SKM-1 treated with dmso at 0.1 percent for 144 hours (cell line): ENCODE measurements at regions not wholly inside any gene's neighbourhood (a gene's known extent, or its start where the extent isn't known, plus 50 kb on each side); places are given as distances from the start of the nearest gene placed in this dataset.

Experiments used
- DNase-seq: peaks from one replicate; lab custom pipeline; 2025; ENCODE audit not compliant: unreplicated experiment; lab: John Stamatoyannopoulos, UW

GRCh38 chr1:234554218-234554697, 55.7 kb downstream of the IRF2BP2 start:
- DNase-seq = no peak

DNA sequence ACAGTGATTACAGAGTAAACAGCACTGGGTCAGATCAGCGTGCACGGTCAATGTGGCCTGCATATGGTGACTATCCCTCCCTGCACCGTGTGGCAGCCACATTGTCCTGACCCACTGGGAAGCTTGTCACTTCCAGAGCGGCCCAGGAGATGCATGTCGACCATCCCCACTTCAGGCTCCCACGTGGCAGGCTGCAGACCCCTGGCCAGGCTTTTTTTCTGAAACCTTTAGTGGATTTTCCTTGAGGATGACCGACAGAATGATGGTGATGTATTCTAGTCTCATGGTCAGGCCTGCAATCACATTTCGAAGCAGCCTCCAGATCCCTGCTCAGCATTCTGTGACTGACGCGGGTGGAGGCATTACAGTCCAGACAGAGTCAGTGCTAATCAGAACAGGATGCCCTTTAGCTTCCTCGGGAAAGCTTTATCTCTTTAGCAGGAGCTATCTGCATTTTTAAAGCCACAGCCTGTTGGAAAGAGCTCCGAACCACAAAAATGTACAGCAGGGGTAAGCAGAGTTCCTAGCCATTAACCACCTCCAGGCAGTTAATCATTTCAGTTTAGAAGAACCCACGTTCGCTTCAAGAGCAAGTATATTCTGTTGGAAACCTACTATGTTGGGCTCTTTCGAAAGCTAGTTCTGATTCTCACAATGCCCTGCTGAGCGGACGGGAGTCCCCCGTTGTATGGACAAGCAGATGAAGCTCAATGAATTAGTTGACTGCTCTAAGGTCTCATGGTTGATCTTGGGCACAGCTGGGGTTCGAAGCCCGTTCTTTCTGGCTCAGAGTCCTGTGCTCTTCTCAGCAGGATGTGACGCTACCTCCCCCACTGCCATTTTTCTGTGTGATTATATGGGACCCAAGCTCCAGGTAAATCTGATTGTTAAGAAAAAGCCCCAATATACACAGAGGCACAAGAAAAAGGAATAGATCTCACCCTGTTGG, 56.5 kb downstream of the IRF2BP2 start:
- no peak for DNase-seq

DNA sequence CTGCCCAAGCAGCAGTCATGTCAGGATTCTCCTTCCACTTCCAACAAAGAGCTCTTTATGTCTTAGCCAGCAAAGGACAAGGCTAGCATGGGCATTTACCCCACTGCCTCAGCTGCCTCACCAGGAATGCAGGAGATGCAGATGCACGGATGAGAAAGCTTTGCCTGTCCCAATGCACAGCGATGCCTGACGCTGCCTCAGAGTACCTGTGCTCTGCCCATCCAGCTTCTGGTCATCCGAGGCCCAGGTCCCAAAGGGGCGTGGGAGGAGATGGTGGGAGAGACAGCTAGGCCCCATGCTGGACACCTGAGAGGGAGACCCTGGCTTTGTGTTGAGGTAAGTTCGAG, 59.0 kb downstream of the IRF2BP2 start:
- DNase-seq = no peak

DNA sequence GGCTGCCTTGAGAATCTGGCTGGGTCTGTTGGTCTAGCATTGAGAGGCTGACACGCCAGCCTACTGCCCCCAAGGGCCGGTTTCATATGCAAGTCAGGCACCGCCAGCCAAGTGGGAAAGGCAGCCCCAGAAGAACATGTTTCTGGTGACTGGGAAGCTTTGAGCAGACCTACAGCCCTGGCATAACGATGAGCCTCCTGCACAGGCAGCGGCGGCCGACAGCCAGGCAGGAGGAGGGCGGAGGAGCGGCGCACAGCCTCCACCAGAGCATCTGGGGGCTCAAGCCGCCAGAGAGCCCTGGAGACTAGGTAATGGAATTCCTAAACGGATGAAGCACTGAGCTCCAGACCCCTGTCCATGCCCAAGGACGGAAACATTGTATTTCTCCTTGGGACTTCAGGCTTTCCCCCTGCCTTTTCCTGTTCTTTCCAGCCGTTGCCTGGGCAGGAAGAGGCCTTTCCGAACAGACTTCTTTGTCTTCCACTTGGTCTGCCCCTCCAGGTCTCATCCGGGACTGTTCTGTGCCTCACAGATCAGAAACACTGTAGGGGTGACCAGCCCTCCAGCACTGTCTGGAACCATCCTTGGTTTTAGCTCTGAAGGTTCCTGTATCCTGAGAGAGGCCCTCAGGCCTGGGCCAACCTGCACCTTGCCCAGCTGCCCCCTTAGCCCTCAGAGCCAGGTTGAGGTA, 59.5 kb downstream of the IRF2BP2 start:
- no peak for DNase-seq

GRCh38 chr1:234549447-234550021, 60.4 kb downstream of the IRF2BP2 start:
- DNase-seq = no peak

DNA sequence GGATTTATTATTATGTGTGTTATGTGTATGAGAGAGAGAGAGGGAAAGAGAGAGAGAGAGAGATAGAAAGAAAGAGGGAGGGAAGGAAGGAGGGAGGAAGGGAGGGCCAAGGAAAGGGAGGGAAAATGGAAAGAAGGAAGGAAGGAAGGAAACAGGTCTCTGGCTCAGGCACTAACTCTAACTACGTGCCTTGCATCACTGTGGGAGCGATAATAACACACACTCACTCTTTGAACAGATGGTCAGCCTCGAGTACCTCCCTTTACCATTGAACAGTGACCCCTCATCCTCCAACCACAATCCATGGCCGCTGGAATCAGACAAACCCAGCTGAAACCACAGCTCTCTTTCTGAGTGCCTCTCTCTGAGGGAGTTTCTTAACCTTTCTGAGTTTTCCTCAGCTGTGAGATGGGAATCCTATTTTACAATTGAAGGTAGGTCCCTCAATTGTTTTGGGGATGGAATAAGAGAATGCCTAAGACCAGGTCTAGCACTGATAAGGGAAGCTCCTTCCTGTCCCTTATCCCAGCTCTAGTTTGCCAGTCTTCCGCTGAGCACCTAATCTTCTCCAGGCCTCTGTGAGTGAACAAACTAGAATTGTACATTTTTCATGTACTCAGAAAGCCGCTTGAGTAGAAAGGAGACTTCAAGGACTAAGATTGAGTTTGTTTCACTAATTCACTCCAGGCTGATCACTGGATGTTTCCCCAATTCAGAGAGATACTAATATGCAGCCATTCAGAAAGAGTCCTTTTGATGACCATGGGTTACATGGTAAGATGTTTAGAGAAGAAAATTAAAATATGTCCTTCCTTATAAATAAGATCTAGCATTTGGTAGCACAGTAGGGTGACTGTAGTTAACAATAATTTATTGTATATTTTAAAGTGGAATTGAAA, 62.8 kb downstream of the IRF2BP2 start:
- no peak for DNase-seq

DNA sequence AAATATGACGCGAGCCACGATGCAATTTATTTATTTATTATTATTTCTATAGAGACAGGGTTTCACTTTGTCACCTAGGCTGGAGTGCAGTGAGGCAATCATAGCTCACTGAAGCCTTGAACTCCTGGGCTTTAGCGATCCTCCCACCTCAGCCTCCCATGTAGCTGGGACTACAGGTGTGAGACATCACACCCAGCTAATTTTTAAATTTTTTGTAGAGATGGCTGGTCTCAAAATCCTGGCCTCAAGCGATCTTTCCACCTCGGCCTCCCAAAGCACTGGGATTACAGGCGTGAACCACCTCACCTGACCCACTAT, 63.6 kb downstream of the IRF2BP2 start:
- DNase-seq = no peak

- DNase-seq = no peak
Measured at GRCh38 chr1:234545517-234546386, 64.2 kb downstream of the IRF2BP2 start.

DNA sequence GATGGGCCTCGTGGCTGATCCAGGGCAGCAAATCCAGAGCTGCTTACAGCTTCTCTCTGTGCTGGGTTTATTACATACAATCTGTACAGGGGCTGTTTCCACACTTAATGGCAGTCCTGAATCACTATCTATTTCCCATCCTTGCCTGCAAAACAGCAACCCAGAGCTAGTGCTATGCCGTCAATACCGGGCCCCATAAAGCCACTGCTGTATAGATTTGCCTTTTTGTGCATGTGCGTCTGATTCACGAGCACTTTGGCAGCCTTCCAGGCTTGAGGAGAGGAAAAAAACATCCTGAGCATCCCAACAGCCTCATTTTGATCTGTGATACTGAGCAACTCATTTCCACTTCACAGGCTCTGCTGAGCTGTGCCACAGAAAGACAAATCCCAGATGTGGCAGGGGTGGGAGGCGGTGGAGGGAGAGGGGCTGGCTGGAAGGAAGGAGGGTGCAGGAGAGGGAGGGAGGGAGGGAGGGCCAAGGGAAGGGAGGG, 65.2 kb upstream of the TARBP1 start:
- DNase-seq = no peak

- DNase-seq = no peak
Measured at GRCh38 chr1:234543442-234544086, 64.6 kb upstream of the TARBP1 start.

DNA sequence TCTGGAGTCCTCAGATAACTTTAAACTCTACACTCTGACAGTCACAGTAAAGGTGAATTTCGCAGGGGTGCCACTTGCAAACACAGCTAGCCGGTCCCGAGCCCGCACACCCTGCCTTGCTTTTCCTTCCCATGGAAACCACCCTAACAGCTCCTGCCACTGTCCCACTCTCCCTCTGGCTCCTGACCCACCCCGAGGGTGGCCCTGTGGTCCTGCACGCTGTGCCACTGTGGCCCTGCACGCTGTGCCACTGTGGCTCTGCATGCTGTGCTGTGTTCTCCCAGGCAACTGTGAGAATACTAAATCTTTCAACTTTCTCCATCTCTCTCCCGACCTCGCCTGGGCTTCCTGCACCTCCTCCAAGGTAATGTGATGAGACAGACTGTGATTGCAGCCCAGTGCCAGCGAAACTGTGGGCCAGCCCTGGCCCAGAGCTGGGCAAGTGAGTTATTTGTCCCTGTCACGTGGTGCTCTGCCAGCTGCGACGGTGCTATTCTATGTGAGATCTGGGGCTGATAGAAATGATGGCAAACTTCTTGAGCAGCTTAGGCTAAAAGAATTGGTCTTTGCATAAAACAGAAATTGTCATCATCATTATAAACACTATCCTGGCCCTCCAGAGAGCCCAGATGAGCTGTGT, 63.4 kb upstream of the TARBP1 start:
- DNase-seq = no peak

DNA sequence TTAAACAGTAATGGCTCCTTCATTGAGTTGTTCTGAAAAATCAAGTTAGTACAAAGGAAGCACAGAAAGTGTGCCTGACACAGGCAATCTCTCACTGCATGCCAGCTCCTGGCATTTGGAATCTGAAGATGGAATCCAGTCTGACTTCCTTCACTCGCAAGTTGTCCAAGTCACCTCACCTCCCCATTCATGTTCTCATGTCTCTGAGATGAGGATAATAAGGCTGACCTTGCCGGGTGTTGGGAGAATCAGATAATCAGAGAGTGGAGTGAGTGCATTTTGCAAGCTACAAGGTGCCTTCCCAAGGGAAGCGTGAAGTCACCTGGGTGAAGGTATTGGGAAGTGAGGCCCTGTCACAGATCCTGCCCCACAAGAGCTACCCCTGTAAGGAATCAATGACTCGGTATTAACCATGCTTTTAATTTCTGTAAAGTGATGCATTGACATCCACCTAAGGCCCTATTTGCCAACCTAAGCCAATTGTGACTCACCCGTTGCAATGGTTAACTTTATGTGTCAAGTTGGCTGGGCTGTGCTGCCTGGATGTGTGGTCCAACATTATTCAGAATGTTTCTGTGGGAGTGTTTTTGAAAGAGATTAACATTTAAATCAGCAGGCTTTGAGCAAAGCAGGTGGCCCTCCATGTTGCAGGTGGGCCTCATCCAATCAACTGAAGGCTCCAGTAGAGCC, 62.5 kb upstream of the TARBP1 start:
- DNase-seq = no peak

GRCh38 chr1:234540404-234540762, 61.4 kb upstream of the TARBP1 start:
- no peak for DNase-seq

GRCh38 chr1:234539666-234540403, 60.9 kb upstream of the TARBP1 start:
- no peak for DNase-seq

GRCh38 chr1:234538930-234539649, 60.1 kb upstream of the TARBP1 start:
- DNase-seq = no peak

DNA sequence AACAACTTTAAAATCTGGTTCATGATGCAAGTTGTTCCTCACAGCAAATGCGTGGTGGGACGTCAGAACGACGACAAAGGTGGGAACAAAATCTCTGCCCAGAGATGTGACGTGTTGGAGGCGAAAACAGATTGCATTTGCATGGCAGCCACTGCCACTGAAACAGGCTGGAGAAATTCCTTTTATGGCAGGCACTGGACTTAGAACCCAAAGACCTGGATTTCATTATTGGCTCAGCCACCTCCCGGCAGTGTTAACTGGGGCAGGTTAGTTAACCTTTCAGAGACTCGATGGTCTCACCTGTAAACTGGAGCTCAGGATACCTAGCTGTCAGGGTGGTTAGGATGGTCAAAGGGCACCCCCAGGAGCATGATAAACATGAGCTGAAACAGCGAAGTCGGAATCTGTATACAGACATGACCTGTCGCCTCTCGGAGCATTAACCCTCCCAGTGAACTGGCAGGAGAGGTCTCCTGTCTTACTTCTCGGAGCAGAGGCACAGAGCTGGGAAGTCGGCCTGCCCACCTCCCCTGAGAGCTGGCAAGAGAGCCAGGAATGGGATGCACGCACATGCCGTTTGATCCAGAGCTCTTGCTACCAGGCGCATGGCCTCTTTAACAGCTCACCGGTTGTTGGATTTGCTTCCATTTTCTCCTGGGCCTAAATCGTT, 59.2 kb upstream of the TARBP1 start:
- no peak for DNase-seq

GRCh38 chr1:234537236-234537635, 58.3 kb upstream of the TARBP1 start:
- no peak for DNase-seq
